HG03045 (cell line): ENCODE measurements at regions not wholly inside any gene's neighbourhood (a gene's known extent, or its start where the extent isn't known, plus 50 kb on each side); places are given as distances from the start of the nearest gene placed in this dataset.

Experiments
- ATAC-seq: cut with Tn5 transposase; IDR thresholded peaks from one replicate; pipeline ENCODE4 v1.9.1; 2021; ENCODE audit warnings: mild to moderate bottlenecking, moderate library complexity; ENCODE audit not compliant: unreplicated experiment

- no peak for ATAC-seq
Measured at GRCh38 chr20:10802236-10802635, 128.4 kb upstream of the JAG1 start.

GRCh38 chr20:10805764-10806163 is 132.0 kb upstream of the JAG1 start:
- ATAC-seq = no peak

- no peak for ATAC-seq
Measured at GRCh38 chr20:10806539-10806938, 132.7 kb upstream of the JAG1 start.

- no peak for ATAC-seq
Measured at GRCh38 chr20:10807013-10807412, 133.2 kb upstream of the JAG1 start.

GRCh38 chr20:10812759-10813327 is 139.0 kb upstream of the JAG1 start:
- ATAC-seq = no peak

- ATAC-seq = no peak
Measured at GRCh38 chr20:10823585-10823984, 149.8 kb upstream of the JAG1 start.

GRCh38 chr20:10824750-10825500 is 151.1 kb upstream of the JAG1 start:
- no peak for ATAC-seq

- ATAC-seq = no peak
Measured at GRCh38 chr20:10826111-10826510, 152.3 kb upstream of the JAG1 start.

- ATAC-seq = no peak
Measured at GRCh38 chr20:10828180-10828579, 154.4 kb upstream of the JAG1 start.

GRCh38 chr20:10832141-10832540 is 158.3 kb upstream of the JAG1 start:
- no peak for ATAC-seq

- ATAC-seq = no peak
Measured at GRCh38 chr20:10837901-10838300, 164.1 kb upstream of the JAG1 start.

- no peak for ATAC-seq
Measured at GRCh38 chr20:10842116-10842515, 168.3 kb upstream of the JAG1 start.

- ATAC-seq = no peak
Measured at GRCh38 chr20:10843146-10843711, 169.4 kb upstream of the JAG1 start.

GRCh38 chr20:10846766-10847165 is 173.0 kb upstream of the JAG1 start:
- ATAC-seq = no peak

- ATAC-seq = no peak
Measured at GRCh38 chr20:10848810-10849370, 175.1 kb upstream of the JAG1 start.

GRCh38 chr20:10853176-10853575 is 179.4 kb upstream of the JAG1 start:
- ATAC-seq = no peak

GRCh38 chr20:10853731-10854130 is 179.9 kb upstream of the JAG1 start:
- no peak for ATAC-seq

- no peak for ATAC-seq
Measured at GRCh38 chr20:10854976-10855375, 181.2 kb upstream of the JAG1 start.

- ATAC-seq = no peak
Measured at GRCh38 chr20:10855778-10856177, 182.0 kb upstream of the JAG1 start.

GRCh38 chr20:10856237-10857015 is 182.6 kb upstream of the JAG1 start:
- ATAC-seq = no peak

GRCh38 chr20:10857352-10858070 is 183.7 kb upstream of the JAG1 start:
- ATAC-seq = no peak
